ENCODE measurements at regions not wholly inside any gene's neighbourhood (a gene's known extent, or its start where the extent isn't known, plus 50 kb on each side); places are given as distances from the start of the nearest gene placed in this dataset.

- TF ChIP-seq POLR2H (tag; IDR thresholded peaks at IDR 0.05; ENCODE audit: low read depth): no peak
Measured at GRCh38 chr9:81266086-81266485, 423.3 kb downstream of the TLE1 start (continued).

- Histone ChIP-seq H3K9me3 (replicated peaks; ENCODE audit: control insufficient read depth, insufficient read depth, low read depth, low read length) (no peaks in the 10 kb centered on the region), H3K9ac (ENCODE audit: insufficient read depth in 1 of 2, low read depth in 2 of 2, low read length in 2 of 2) (no peak overlapping the region), H3K4me2 (ENCODE audit: insufficient read depth, low read length) (no peak overlapping the region), H3K36me3 (ENCODE audit: control insufficient read depth, insufficient read depth, low read length) (no peaks in the 10 kb centered on the region), H3K27me3 (ENCODE audit: control insufficient read depth in 2 of 2, insufficient read depth in 2 of 2, low read length in 2 of 2) (no peaks in the 10 kb centered on the region), H3K9me1 (ENCODE audit: control insufficient read depth, insufficient read depth, low read length) (no peaks in the 10 kb centered on the region), H4K20me1 (replicated peaks; ENCODE audit: control insufficient read depth, insufficient read depth, low read length) (no peaks in the 10 kb centered on the region), H2AFZ (ENCODE audit: low read depth, low read length) (no peak overlapping the region), H3K27ac (ENCODE audit: extremely low read depth, low read depth, low read length) (no peak overlapping the region), H3K79me2 (ENCODE audit: control insufficient read depth, insufficient read depth, low read length) (no peaks in the 10 kb centered on the region), H3K4me1 (replicated peaks in 1 of 2; ENCODE audit: control insufficient read depth in 2 of 2, insufficient read depth in 2 of 2, low read length in 2 of 2) (no peaks in the 10 kb centered on the region), H3K4me3 (no peak overlapping the region)
- FAIRE-seq (no peak), ATAC-seq (no peak), DNase-seq (ENCODE audit: extremely low read depth in 1 of 4, low spot score in 3 of 4) (no peak)
- 3% methylated on average over 5 of the region's 5 CpGs for WGBS (ENCODE audit: insufficient coverage, low coverage, missing lambda C conversion rate)
- TF ChIP-seq MLX (CRISPR knock-in tag; conservative IDR thresholded peaks at IDR 0.05): no peak
- no peak for TF ChIP-seq DIDO1 (tag; IDR thresholded peaks at IDR 0.05; ENCODE audit: low read depth)
- no peak for TF ChIP-seq FOS (IDR thresholded peaks at IDR 0.05; ENCODE audit: extremely low read depth, insufficient read length)
- intact Hi-C loops (cut with micrococcal nuclease): no loop called here
- ChIA-PET POLR2A (no interaction called here), CTCF (ENCODE audit: low intra/inter-chr PET ratio) (no interaction called here)
- in situ Hi-C loops (cut with MboI): no loop called here
- no TSS peak for BruUV-seq (replicated peaks)
Measured at GRCh38 chr9:81264516-81264915, 424.8 kb downstream of the TLE1 start.

- ATAC-seq (no peak), FAIRE-seq (no peak), DNase-seq (ENCODE audit: extremely low read depth in 1 of 4, low spot score in 3 of 4) (no peak)
- no peak overlapping the region for H3K4me3 ChIP-seq
- H4K20me1 ChIP-seq (replicated peaks; ENCODE audit: control insufficient read depth, insufficient read depth, low read length): no peaks in the 10 kb centered on the region
- H3K9ac ChIP-seq (ENCODE audit: insufficient read depth in 1 of 2, low read depth in 2 of 2, low read length in 2 of 2): no peak overlapping the region
- no peaks in the 10 kb centered on the region for H3K9me3 ChIP-seq (replicated peaks; ENCODE audit: control insufficient read depth, insufficient read depth, low read depth, low read length)
- H2AFZ ChIP-seq (ENCODE audit: low read depth, low read length): no peak overlapping the region
- POLR2A ChIA-PET: no interaction called here
- BruUV-seq (replicated peaks): no TSS peak
- H3K27me3 ChIP-seq (ENCODE audit: control insufficient read depth in 2 of 2, insufficient read depth in 2 of 2, low read length in 2 of 2): no peaks in the 10 kb centered on the region
- TF ChIP-seq ZNF408 (CRISPR knock-in tag; IDR thresholded peaks at IDR 0.05; ENCODE audit: low read depth): no peak
- TF ChIP-seq U2AF1 (optimal IDR thresholded peaks at IDR 0.05; ENCODE audit: low read depth, low read length): no peak
- TF ChIP-seq ZNF561 (CRISPR knock-in tag; conservative IDR thresholded peaks at IDR 0.05): no peak
- TF ChIP-seq SRSF7 (optimal IDR thresholded peaks at IDR 0.05; ENCODE audit: low read depth, low read length): no peak
- no peak for TF ChIP-seq ZNF699 (CRISPR knock-in tag; IDR thresholded peaks at IDR 0.05; ENCODE audit: insufficient replicate concordance)
- TF ChIP-seq HIVEP1 (CRISPR knock-in tag; IDR thresholded peaks at IDR 0.05): no peak
- no peak for TF ChIP-seq FOXA1 (IDR thresholded peaks at IDR 0.05; ENCODE audit: borderline replicate concordance)
- no peak for TF ChIP-seq ZNF77 (CRISPR knock-in tag; IDR thresholded peaks at IDR 0.05)
- no peak for TF ChIP-seq CC2D1A (IDR thresholded peaks at IDR 0.05)
- H3K9me1 ChIP-seq (ENCODE audit: control insufficient read depth, insufficient read depth, low read length): no peaks in the 10 kb centered on the region
- intact Hi-C loops (cut with micrococcal nuclease): no loop called here
- in situ Hi-C loops (cut with MboI): no loop called here
- H3K27ac ChIP-seq (ENCODE audit: extremely low read depth, low read depth, low read length): no peak overlapping the region
- H3K79me2 ChIP-seq (ENCODE audit: control insufficient read depth, insufficient read depth, low read length): no peaks in the 10 kb centered on the region
- 0% methylated on average over 2 of the region's 2 CpGs for WGBS (ENCODE audit: insufficient coverage, low coverage, missing lambda C conversion rate)
- H3K36me3 ChIP-seq (ENCODE audit: control insufficient read depth, insufficient read depth, low read length): no peaks in the 10 kb centered on the region
- H3K4me2 ChIP-seq (ENCODE audit: insufficient read depth, low read length): no peak overlapping the region
- H3K4me1 ChIP-seq (replicated peaks in 1 of 2; ENCODE audit: control insufficient read depth in 2 of 2, insufficient read depth in 2 of 2, low read length in 2 of 2): no peaks in the 10 kb centered on the region
- CTCF ChIA-PET (ENCODE audit: low intra/inter-chr PET ratio): no interaction called here
Measured at GRCh38 chr9:81259896-81260295, 429.5 kb downstream of the TLE1 start.
